ENCODE measurements at regions not wholly inside any gene's neighbourhood (a gene's known extent, or its start where the extent isn't known, plus 50 kb on each side); places are given as distances from the start of the nearest gene placed in this dataset.

DNA sequence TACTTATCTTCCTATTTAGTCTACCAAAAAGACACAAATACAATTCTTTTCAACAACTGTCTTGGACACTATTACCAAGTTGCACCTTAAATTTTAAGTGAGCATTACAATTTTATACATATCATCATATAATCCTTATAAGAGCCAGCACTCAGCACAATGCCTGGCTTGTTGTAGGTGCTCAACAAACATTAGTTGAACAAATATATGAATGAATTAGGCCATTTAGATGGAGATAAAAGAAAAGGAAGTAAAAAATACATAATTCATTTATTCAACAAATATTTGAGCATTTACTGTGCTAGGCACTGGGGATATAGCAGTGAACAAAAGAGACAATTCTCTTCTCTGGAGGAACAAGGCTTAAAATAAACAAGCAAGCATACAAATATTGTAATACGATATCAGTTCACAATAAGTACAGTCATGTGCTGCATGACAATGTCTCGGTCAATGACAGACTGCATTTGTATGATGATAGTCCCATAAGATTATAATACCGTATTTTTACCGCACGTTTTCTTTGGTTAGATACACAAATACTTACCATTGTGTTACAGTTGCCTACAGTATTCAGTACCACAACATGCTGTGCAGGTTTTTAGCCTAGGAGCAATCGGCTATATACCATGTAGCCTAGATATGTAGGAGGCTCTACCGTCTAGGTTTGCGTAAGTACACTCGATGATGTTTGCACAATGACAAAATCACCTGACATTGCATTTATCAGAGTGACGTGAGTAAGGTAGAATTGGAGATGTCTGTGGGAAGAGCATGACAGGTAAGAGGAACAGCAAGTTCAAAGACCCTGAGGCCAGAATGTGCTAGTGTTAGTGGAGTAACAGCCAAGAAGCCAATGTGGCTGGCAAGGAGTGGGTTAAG is 86.4 kb upstream of the HS3ST2 start:
- Mint-ChIP-seq H3K4me3 (ENCODE audit: low read depth) (no peak overlapping the region), H3K9me3 (ENCODE audit: low read depth) (no peaks in the 10 kb centered on the region), H3K27ac (no peak overlapping the region), H3K36me3 (ENCODE audit: insufficient read depth) (no peaks in the 10 kb centered on the region), H3K27me3 (peaks cover 17% of the 10 kb centered on the region), H3K4me1 (ENCODE audit: low read depth) (peaks cover 3% of the 10 kb centered on the region)
- TF ChIP-seq, protein P1, sequence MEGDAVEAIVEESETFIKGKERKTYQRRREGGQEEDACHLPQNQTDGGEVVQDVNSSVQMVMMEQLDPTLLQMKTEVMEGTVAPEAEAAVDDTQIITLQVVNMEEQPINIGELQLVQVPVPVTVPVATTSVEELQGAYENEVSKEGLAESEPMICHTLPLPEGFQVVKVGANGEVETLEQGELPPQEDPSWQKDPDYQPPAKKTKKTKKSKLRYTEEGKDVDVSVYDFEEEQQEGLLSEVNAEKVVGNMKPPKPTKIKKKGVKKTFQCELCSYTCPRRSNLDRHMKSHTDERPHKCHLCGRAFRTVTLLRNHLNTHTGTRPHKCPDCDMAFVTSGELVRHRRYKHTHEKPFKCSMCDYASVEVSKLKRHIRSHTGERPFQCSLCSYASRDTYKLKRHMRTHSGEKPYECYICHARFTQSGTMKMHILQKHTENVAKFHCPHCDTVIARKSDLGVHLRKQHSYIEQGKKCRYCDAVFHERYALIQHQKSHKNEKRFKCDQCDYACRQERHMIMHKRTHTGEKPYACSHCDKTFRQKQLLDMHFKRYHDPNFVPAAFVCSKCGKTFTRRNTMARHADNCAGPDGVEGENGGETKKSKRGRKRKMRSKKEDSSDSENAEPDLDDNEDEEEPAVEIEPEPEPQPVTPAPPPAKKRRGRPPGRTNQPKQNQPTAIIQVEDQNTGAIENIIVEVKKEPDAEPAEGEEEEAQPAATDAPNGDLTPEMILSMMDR (IDR thresholded peaks at IDR 0.05; ENCODE audit: unreplicated experiment), result no peak
- no peak for DNase-seq (ENCODE audit: low spot score, unreplicated experiment)

DNA sequence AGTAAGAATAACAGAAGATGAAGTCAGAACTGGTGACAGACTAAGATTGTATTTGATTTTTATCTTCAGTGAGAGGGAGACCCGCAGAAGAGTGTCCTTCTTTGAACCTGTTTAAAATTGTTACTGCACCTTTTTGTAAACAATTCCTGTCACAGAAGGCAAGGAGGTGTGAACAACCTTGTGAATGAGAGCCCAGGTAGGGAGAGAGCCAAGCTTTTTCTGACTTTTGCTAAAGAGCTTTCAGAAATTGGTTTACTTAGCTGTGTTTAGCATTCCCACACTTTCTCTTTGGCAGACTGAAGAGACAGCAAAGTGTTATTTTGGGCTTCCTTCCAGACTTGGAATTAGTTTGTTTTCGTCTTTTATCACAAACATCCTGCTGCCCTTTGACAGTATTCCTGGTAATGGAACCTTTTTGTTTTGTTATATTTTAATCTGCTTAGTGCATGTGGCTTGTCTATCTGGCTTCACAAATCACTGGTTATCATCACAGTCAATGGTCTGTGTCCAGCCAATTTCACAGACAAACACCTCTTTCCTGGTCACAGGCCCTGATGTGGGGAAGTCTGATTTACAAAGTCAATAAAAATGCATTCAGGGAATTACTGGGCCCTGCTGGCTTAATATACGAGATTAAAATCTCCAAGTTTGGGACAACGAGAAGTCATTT is 85.7 kb upstream of the HS3ST2 start:
- H3K27me3 Mint-ChIP-seq, result peaks cover 17% of the 10 kb centered on the region
- TF ChIP-seq, protein P1 (IDR thresholded peaks at IDR 0.05; ENCODE audit: unreplicated experiment), result no peak
- no peak overlapping the region for H3K27ac Mint-ChIP-seq
- DNase-seq (ENCODE audit: low spot score, unreplicated experiment), result no peak
- no peak overlapping the region for H3K4me3 Mint-ChIP-seq (ENCODE audit: low read depth)
- H3K36me3 Mint-ChIP-seq (ENCODE audit: insufficient read depth), result no peaks in the 10 kb centered on the region
- H3K4me1 Mint-ChIP-seq (ENCODE audit: low read depth), result peaks cover 3% of the 10 kb centered on the region
- no peaks in the 10 kb centered on the region for H3K9me3 Mint-ChIP-seq (ENCODE audit: low read depth)

DNA sequence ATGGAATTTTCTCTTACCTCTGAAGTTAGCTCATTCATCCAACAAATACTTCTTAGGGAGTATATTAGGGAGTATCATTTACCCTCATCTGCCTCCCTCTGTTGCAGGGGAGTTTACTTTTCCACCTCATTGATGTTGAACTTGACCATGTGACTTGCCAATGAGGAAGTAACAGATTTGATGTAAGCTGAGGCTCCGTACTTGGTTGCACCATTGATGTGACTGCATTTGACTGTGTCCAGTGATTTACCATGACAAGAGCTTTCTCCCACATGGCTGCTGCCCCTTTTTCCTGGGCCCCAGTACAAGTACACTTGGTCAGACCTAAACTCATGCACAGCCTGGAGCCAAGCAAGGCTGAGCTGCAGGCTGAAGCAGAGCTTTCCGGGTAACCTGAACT is 81.6 kb upstream of the HS3ST2 start:
- no peak overlapping the region for H3K4me3 Mint-ChIP-seq (ENCODE audit: low read depth)
- peaks cover 14% of the 10 kb centered on the region for H3K27me3 Mint-ChIP-seq
- H3K27ac Mint-ChIP-seq, result no peak overlapping the region
- H3K36me3 Mint-ChIP-seq (ENCODE audit: insufficient read depth), result no peaks in the 10 kb centered on the region
- H3K4me1 Mint-ChIP-seq (ENCODE audit: low read depth), result peaks cover 3% of the 10 kb centered on the region
- TF ChIP-seq, protein P1 (IDR thresholded peaks at IDR 0.05; ENCODE audit: unreplicated experiment), result no peak
- DNase-seq (ENCODE audit: low spot score, unreplicated experiment), result no peak
- H3K9me3 Mint-ChIP-seq (ENCODE audit: low read depth), result no peaks in the 10 kb centered on the region

DNA sequence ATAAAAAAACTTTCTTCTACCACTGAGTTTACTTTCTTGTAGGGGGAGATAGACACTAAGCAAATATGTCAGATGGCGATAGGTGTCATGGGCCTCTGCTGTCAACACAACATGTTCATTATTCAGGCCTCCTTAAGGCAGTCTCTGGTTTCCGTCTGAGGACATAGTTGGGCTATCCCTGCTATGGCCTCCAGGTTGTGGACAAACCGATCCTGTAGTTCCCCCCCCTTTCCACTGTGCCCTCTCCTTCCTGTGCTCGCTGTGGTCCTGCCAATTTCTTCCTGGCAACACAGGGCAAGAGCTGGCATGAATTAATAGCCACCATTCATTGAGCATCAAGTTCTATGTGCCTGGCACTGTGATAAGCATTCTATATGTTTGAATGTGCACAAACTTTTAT is 81.0 kb upstream of the HS3ST2 start:
- DNase-seq (ENCODE audit: low spot score, unreplicated experiment), result no peak
- Mint-ChIP-seq H3K36me3 (ENCODE audit: insufficient read depth) (no peaks in the 10 kb centered on the region), H3K9me3 (ENCODE audit: low read depth) (no peaks in the 10 kb centered on the region), H3K4me1 (ENCODE audit: low read depth) (peaks cover under 1% of the 10 kb centered on the region), H3K27me3 (peaks cover 11% of the 10 kb centered on the region), H3K4me3 (ENCODE audit: low read depth) (no peak overlapping the region), H3K27ac (no peak overlapping the region)
- TF ChIP-seq, protein P1 (IDR thresholded peaks at IDR 0.05; ENCODE audit: unreplicated experiment), result no peak

DNA sequence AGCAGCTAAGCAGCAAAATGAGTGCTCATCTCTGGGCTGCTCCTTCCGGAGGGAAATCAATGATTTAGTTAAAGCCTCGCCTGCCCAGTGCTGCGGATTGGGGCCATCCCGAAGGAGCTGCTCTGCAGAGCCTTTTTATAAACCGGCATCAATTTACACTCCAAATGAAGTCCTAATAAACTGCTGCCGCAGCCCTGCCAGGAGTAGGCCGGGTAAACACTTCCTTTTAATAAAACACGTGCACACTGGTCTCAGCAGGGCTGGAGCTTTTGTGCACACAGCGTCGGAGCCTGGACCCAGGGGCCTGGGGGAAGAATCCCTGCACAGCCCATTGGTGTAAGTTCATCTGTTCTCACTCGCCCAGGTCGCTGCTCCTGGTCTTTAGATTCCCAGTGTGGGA is 79.6 kb upstream of the HS3ST2 start:
- Mint-ChIP-seq H3K27me3 (peaks cover 3% of the 10 kb centered on the region), H3K4me3 (ENCODE audit: low read depth) (no peak overlapping the region), H3K4me1 (ENCODE audit: low read depth) (no peaks in the 10 kb centered on the region), H3K9me3 (ENCODE audit: low read depth) (no peaks in the 10 kb centered on the region), H3K36me3 (ENCODE audit: insufficient read depth) (no peaks in the 10 kb centered on the region), H3K27ac (no peak overlapping the region)
- DNase-seq (ENCODE audit: low spot score, unreplicated experiment), result no peak
- TF ChIP-seq, protein P1 (IDR thresholded peaks at IDR 0.05; ENCODE audit: unreplicated experiment), result no peak

All from progenitor cell of endocrine pancreas (in vitro differentiated cells).